ENCODE measurements at regions not wholly inside any gene's neighbourhood (a gene's known extent, or its start where the extent isn't known, plus 50 kb on each side); places are given as distances from the start of the nearest gene placed in this dataset.

- TF ChIP-seq, protein P1, sequence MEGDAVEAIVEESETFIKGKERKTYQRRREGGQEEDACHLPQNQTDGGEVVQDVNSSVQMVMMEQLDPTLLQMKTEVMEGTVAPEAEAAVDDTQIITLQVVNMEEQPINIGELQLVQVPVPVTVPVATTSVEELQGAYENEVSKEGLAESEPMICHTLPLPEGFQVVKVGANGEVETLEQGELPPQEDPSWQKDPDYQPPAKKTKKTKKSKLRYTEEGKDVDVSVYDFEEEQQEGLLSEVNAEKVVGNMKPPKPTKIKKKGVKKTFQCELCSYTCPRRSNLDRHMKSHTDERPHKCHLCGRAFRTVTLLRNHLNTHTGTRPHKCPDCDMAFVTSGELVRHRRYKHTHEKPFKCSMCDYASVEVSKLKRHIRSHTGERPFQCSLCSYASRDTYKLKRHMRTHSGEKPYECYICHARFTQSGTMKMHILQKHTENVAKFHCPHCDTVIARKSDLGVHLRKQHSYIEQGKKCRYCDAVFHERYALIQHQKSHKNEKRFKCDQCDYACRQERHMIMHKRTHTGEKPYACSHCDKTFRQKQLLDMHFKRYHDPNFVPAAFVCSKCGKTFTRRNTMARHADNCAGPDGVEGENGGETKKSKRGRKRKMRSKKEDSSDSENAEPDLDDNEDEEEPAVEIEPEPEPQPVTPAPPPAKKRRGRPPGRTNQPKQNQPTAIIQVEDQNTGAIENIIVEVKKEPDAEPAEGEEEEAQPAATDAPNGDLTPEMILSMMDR (IDR thresholded peaks at IDR 0.05; ENCODE audit: control insufficient read depth, extremely low read depth, insufficient read depth): no peak
- no peak for DNase-seq (ENCODE audit: low read depth)
- no peak overlapping the region for H3K4me3 ChIP-seq (ENCODE audit: low read depth, low read length)
Observed at GRCh38 chr10:106078895-106079576, 1085.5 kb downstream of the SORCS1 start.

GRCh38 chr10:106076496-106076895 lies 1088.0 kb downstream of the SORCS1 start:
- DNase-seq (ENCODE audit: low read depth): no peak
- H3K4me3 ChIP-seq (ENCODE audit: low read depth, low read length): no peak overlapping the region

GRCh38 chr10:106053061-106053460 lies 1111.4 kb downstream of the SORCS1 start:
- DNase-seq (ENCODE audit: low read depth): no peak
- no peak overlapping the region for H3K4me3 ChIP-seq (ENCODE audit: low read depth, low read length)
- TF ChIP-seq, protein P1 (IDR thresholded peaks at IDR 0.05; ENCODE audit: control insufficient read depth, extremely low read depth, insufficient read depth): no peak

More at GRCh38 chr10:106076496-106076895, 1088.0 kb downstream of the SORCS1 start:
- TF ChIP-seq, protein P1 (IDR thresholded peaks at IDR 0.05; ENCODE audit: control insufficient read depth, extremely low read depth, insufficient read depth): no peak

- no peak for DNase-seq (ENCODE audit: low read depth)
- no peak overlapping the region for H3K4me3 ChIP-seq (ENCODE audit: low read depth, low read length)
- TF ChIP-seq, protein P1 (IDR thresholded peaks at IDR 0.05; ENCODE audit: control insufficient read depth, extremely low read depth, insufficient read depth): no peak
Observed at GRCh38 chr10:106044503-106044902, 1120.0 kb downstream of the SORCS1 start.

DNA sequence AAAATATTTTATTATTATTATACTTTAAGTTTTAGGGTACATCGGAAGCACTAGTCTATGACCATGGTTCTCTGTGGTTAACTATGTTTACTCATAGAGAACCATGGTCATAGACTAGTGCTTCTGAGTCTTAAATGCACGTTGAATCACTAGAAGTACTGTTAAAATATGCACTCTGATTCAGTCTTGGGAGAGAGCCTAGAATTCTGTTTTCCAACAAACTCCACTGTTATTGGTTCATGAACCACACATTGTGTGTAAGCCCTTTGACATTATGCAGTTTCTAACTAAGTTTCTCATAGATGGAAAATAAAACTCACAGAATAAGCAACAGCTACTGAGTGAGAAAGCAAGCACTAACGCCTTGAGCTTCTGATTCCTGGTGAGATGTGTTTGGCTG lies 1120.6 kb downstream of the SORCS1 start:
- no peak overlapping the region for H3K4me3 ChIP-seq (ENCODE audit: low read depth, low read length)
- TF ChIP-seq, protein P1 (IDR thresholded peaks at IDR 0.05; ENCODE audit: control insufficient read depth, extremely low read depth, insufficient read depth): no peak
- no peak for DNase-seq (ENCODE audit: low read depth)

DNA sequence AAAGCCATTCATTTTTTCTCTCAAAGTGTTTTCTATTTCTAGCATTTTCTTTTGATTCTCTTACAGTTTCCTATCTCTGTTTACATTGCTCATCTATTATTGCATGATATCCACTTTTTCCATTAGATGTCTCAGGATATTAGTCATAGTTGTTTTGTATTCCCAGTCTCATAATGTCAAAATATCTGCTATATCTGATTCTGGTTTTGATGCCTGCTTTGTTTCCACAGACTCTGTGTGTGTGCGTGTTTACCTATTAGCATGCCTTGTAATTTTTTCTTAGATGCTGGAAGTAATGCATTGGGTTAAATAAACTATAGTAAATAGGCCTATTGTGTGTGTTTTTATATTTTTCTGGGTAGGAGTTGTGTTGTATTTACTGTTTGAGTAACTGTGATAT lies 1126.3 kb downstream of the SORCS1 start:
- TF ChIP-seq, protein P1 (IDR thresholded peaks at IDR 0.05; ENCODE audit: control insufficient read depth, extremely low read depth, insufficient read depth): no peak
- H3K4me3 ChIP-seq (ENCODE audit: low read depth, low read length): no peak overlapping the region
- no peak for DNase-seq (ENCODE audit: low read depth)

GRCh38 chr10:106033065-106033464 lies 1131.4 kb downstream of the SORCS1 start:
- no peak for DNase-seq (ENCODE audit: low read depth)
- TF ChIP-seq, protein P1 (IDR thresholded peaks at IDR 0.05; ENCODE audit: control insufficient read depth, extremely low read depth, insufficient read depth): no peak

More at GRCh38 chr10:106033065-106033464, 1131.4 kb downstream of the SORCS1 start:
- no peak overlapping the region for H3K4me3 ChIP-seq (ENCODE audit: low read depth, low read length)

Data from LNCaP clone FGC (cell line).